Panc1 (cell line): ENCODE measurements at regions not wholly inside any gene's neighbourhood (a gene's known extent, or its start where the extent isn't known, plus 50 kb on each side); places are given as distances from the start of the nearest gene placed in this dataset.

Source experiments
- ATAC-seq: fragments of 200-7000 bp; cut with Tn5 transposase; 2 replicates; pipeline ENCODE4 v1.9.1; 2020; ENCODE audit warnings: mild to moderate bottlenecking, moderate library complexity
- BruUV-seq: library from RNA; stranded (reverse); fragments of 400-500 nt; replicated peaks from 2 replicates; lab custom pipeline; 2021; lab: Mats Ljungman, UMichigan
- CTCF ChIA-PET: fragments of 300-600 bp; sonication (Branson Sonifier 250); formaldehyde crosslinking; loops from one replicate; lab custom pipeline; 2022; ENCODE audit warnings: antibody characterized with exemption; lab: Charles Lee
- POLR2A ChIA-PET: fragments of 300-600 bp; sonication (Branson Sonifier 250); formaldehyde crosslinking; loops from one replicate; lab custom pipeline; 2022; ENCODE audit warnings: antibody characterized with exemption; lab: Charles Lee
- DNase-seq: peaks from one replicate; pipeline ENCODE4 v3.0.0-alpha.2; 2010; ENCODE audit warnings: low read depth, low spot score
- H3K27ac ChIP-seq: 2 replicates; pipeline ENCODE4 v1.5.1; 2011; ENCODE audit warnings: mild to moderate bottlenecking, low read length, inconsistent platforms
- H3K27me3 ChIP-seq: fragments of 200-500 bp; sonication (Bioruptor generic); 2 replicates; pipeline ENCODE4 v1.6.0; 2014; ENCODE audit warnings: low read length, inconsistent platforms; ENCODE audit not compliant: control insufficient read depth, insufficient read depth
- H3K36me3 ChIP-seq: fragments of 200-500 bp; sonication (Bioruptor generic); 2 replicates; pipeline ENCODE4 v1.5.1; 2014; ENCODE audit warnings: inconsistent platforms, mild to moderate bottlenecking, low read length, moderate library complexity; ENCODE audit not compliant: control insufficient read depth, insufficient read depth
- H3K4me1 ChIP-seq: 2 replicates; pipeline ENCODE4 v1.5.1; 2011; ENCODE audit warnings: inconsistent platforms, mild to moderate bottlenecking, low read length, moderate library complexity; ENCODE audit not compliant: control insufficient read depth, insufficient read depth
- H3K4me3 ChIP-seq, 2 experiments: 2 replicates each; pipeline ENCODE4 v1.5.1; 2011 to 2012; ENCODE audit warnings: low read depth in 2 of 2, low read length in 2 of 2, mild to moderate bottlenecking in 2 of 2, inconsistent platforms in 1 of 2, moderate library complexity in 1 of 2
- H3K9me3 ChIP-seq: fragments of 200-500 bp; sonication (Bioruptor generic); 2 replicates; pipeline ENCODE4 v1.5.1; 2014; ENCODE audit warnings: low read depth, mild to moderate bottlenecking, inconsistent platforms, low read length, moderate library complexity; ENCODE audit not compliant: control insufficient read depth, insufficient read depth
- CTCF ChIP-seq: fragments of 450-650 bp; IDR thresholded peaks from 2 replicates; pipeline ENCODE4 v1.5.1; 2017; ENCODE audit warnings: mild to moderate bottlenecking
- POLR2AphosphoS5 ChIP-seq: IDR thresholded peaks from 2 replicates; pipeline ENCODE4 v1.6.1; 2012; ENCODE audit warnings: mild to moderate bottlenecking, low read depth, low read length, moderate library complexity
- REST ChIP-seq, 2 experiments: IDR thresholded peaks; 2 replicates each; pipeline ENCODE4 v1.6.1; 2011 to 2012; ENCODE audit warnings: low read depth in 2 of 2, control low read depth in 1 of 2, low read length in 1 of 2, mild to moderate bottlenecking in 1 of 2, moderate library complexity in 1 of 2; ENCODE audit not compliant: insufficient read depth in 1 of 2
- SIN3A ChIP-seq: IDR thresholded peaks from 2 replicates; pipeline ENCODE4 v1.6.1; 2012; ENCODE audit warnings: low read depth, mild to moderate bottlenecking, low read length, moderate library complexity, borderline replicate concordance; ENCODE audit not compliant: insufficient read depth
- TCF7L2 ChIP-seq: IDR thresholded peaks from 2 replicates; pipeline ENCODE4 v1.6.1; 2011; ENCODE audit warnings: mild to moderate bottlenecking, low read depth, low read length, inconsistent platforms
- in situ Hi-C: cut with HindIII; loops from 2 replicates; pipeline ENCODE4 v1.10.0; 2016; ENCODE audit warnings: low sequenced_read_pairs, low pct_unique_long_range_greater_than_20kb
- intact Hi-C: fragments of 100-400 bp; cut with micrococcal nuclease; formaldehyde crosslinking; loops from one replicate; pipeline ENCODE4 v1.10.0; 2022; ENCODE audit not compliant: unreplicated experiment

- H3K9me3 ChIP-seq = no peaks in the 10 kb centered on the region
- no peak for ATAC-seq
- no TSS peak for BruUV-seq
- ChIA-PET POLR2A (interaction anchor here (0.6 kb wide), 1 partner anchor 27 kb away, joined by 4 read pairs; no protein-coding TSS in a partner anchor), CTCF (no interaction called here)
- in situ Hi-C loops = no loop called here
- H3K27me3 ChIP-seq = peaks cover 8% of the 10 kb centered on the region; the same call in 1 of the 2 replicates
- H3K36me3 ChIP-seq = no peaks in the 10 kb centered on the region
- TF ChIP-seq REST (IDR thresholded peaks at IDR 0.05; ENCODE audit: insufficient read depth in 1 of 2, low read depth in 2 of 2, low read length in 1 of 2) (no peak), TCF7L2 (no peak), SIN3A (no peak), CTCF (no peak), POLR2AphosphoS5 (no peak)
- no peaks in the 10 kb centered on the region for H3K4me1 ChIP-seq
- H3K27ac ChIP-seq = no peak overlapping the region
- DNase-seq = no peak
- H3K4me3 ChIP-seq = no peak overlapping the region
- intact Hi-C loops = no loop called here
These were observed 169.3 kb upstream of the TCERG1L start for GRCh38 chr10:131480861-131481260.

GRCh38 chr10:131485732-131486131 is 174.2 kb upstream of the TCERG1L start:
- POLR2A ChIA-PET = no interaction called here
- Histone ChIP-seq H3K27me3 (0 out of 2 replicates have a peak, but pooled peaks cover 3% of the 10 kb centered on the region), H3K36me3 (no peaks in the 10 kb centered on the region), H3K4me1 (no peaks in the 10 kb centered on the region), H3K9me3 (peaks cover 4% of the 10 kb centered on the region; the same call in 1 of the 2 replicates), H3K4me3 (no peak overlapping the region), H3K27ac (no peak overlapping the region)
- BruUV-seq = no TSS peak
- CTCF ChIA-PET = no interaction called here
- DNase-seq (no peak), ATAC-seq (no peak)
- intact Hi-C loops = no loop called here
- no peak for TF ChIP-seq SIN3A
- TF ChIP-seq TCF7L2 = no peak
- TF ChIP-seq POLR2AphosphoS5 = no peak
- TF ChIP-seq CTCF = no peak
- TF ChIP-seq REST (IDR thresholded peaks at IDR 0.05; ENCODE audit: insufficient read depth in 1 of 2, low read depth in 2 of 2, low read length in 1 of 2) = no peak
- in situ Hi-C loops = no loop called here
